ENCODE measurements at regions not wholly inside any gene's neighbourhood (a gene's known extent, or its start where the extent isn't known, plus 50 kb on each side); places are given as distances from the start of the nearest gene placed in this dataset.

GRCh38 chr6:14934844-14935243 is 311.0 kb upstream of the JARID2 start:
- DNase-seq: no peak
- H3K9me2 ChIP-seq: no peaks in the 10 kb centered on the region
- H3K9ac ChIP-seq: no peak overlapping the region
- no peak overlapping the region for H3K27ac ChIP-seq (ENCODE audit: low read depth in 2 of 2, low read length in 1 of 2)
- no peaks in the 10 kb centered on the region for H3K79me2 ChIP-seq (ENCODE audit: insufficient read depth)
- ChIA-PET POLR2A (no interaction called here), CTCF (no interaction called here)
- H3K36me3 ChIP-seq (replicated peaks in 1 of 2; ENCODE audit: control insufficient read depth in 1 of 2, insufficient read depth in 2 of 2, low read length in 1 of 2): no peaks in the 10 kb centered on the region
- no peaks in the 10 kb centered on the region for H4K20me1 ChIP-seq (ENCODE audit: insufficient read depth)
- no peak overlapping the region for H2AFZ ChIP-seq (ENCODE audit: low read depth)
- no peaks in the 10 kb centered on the region for H3K9me3 ChIP-seq
- no peak overlapping the region for H3K4me3 ChIP-seq (ENCODE audit: low read depth in 2 of 2, low read length in 1 of 2)
- H3K27me3 ChIP-seq (ENCODE audit: insufficient read depth): no peaks in the 10 kb centered on the region
- 22% methylated on average over 4 of the region's 4 CpGs for WGBS (ENCODE audit: low lambda C conversion rate)
- no peaks in the 10 kb centered on the region for H3F3A ChIP-seq (replicated peaks; ENCODE audit: insufficient read depth)
- no peak overlapping the region for H3K4me2 ChIP-seq
- no peaks in the 10 kb centered on the region for H3K4me1 ChIP-seq (ENCODE audit: control insufficient read depth in 1 of 2, insufficient read depth in 2 of 2, low read depth in 1 of 2, low read length in 1 of 2)
- TF ChIP-seq NFIC (IDR thresholded peaks at IDR 0.05; ENCODE audit: borderline replicate concordance) (no peak), MAX (IDR thresholded peaks at IDR 0.05; ENCODE audit: low read depth) (no peak), NRF1 (IDR thresholded peaks at IDR 0.05; ENCODE audit: low read depth, low read length) (no peak), IRF3 (IDR thresholded peaks at IDR 0.05; ENCODE audit: low read depth, low read length) (no peak), CHD2 (IDR thresholded peaks at IDR 0.05; ENCODE audit: low read length, partially characterized antibody) (no peak), FOXM1 (IDR thresholded peaks at IDR 0.05; ENCODE audit: low read depth) (no peak), RFX5 (IDR thresholded peaks at IDR 0.05; ENCODE audit: low read length) (no peak)

GRCh38 chr6:14936861-14937260 is 309.0 kb upstream of the JARID2 start:
- Histone ChIP-seq H3K27ac (ENCODE audit: low read depth in 2 of 2, low read length in 1 of 2) (no peak overlapping the region), H3K79me2 (ENCODE audit: insufficient read depth) (no peaks in the 10 kb centered on the region), H3K9ac (no peak overlapping the region), H2AFZ (ENCODE audit: low read depth) (no peak overlapping the region), H3K4me2 (no peak overlapping the region), H3K4me3 (ENCODE audit: low read depth in 2 of 2, low read length in 1 of 2) (no peak overlapping the region), H3K9me3 (no peaks in the 10 kb centered on the region), H3F3A (replicated peaks; ENCODE audit: insufficient read depth) (no peaks in the 10 kb centered on the region), H4K20me1 (ENCODE audit: insufficient read depth) (no peaks in the 10 kb centered on the region), H3K36me3 (replicated peaks in 1 of 2; ENCODE audit: control insufficient read depth in 1 of 2, insufficient read depth in 2 of 2, low read length in 1 of 2) (no peaks in the 10 kb centered on the region), H3K9me2 (no peaks in the 10 kb centered on the region), H3K27me3 (ENCODE audit: insufficient read depth) (no peaks in the 10 kb centered on the region), H3K4me1 (ENCODE audit: control insufficient read depth in 1 of 2, insufficient read depth in 2 of 2, low read depth in 1 of 2, low read length in 1 of 2) (no peaks in the 10 kb centered on the region)
- TF ChIP-seq GABPA (IDR thresholded peaks at IDR 0.05; ENCODE audit: low read depth) (no peak), RAD21 (IDR thresholded peaks at IDR 0.05; ENCODE audit: low read length) (no peak), NFIC (IDR thresholded peaks at IDR 0.05; ENCODE audit: borderline replicate concordance) (no peak)
- 56% methylated on average over 2 of the region's 2 CpGs for WGBS (ENCODE audit: low lambda C conversion rate)
- no peak for DNase-seq
- ChIA-PET POLR2A (no interaction called here), CTCF (no interaction called here)

GRCh38 chr6:14943116-14943515 is 302.8 kb upstream of the JARID2 start:
- 59% methylated on average over 3 of the region's 3 CpGs for WGBS (ENCODE audit: low lambda C conversion rate)
- POLR2A ChIA-PET: no interaction called here
- H3K27ac ChIP-seq (ENCODE audit: low read depth in 2 of 2, low read length in 1 of 2): no peak overlapping the region
- TF ChIP-seq CHD2 (IDR thresholded peaks at IDR 0.05; ENCODE audit: low read length, partially characterized antibody) (no peak), RXRA (IDR thresholded peaks at IDR 0.05; ENCODE audit: borderline replicate concordance, low read depth) (no peak), POLR2AphosphoS5 (IDR thresholded peaks at IDR 0.05; ENCODE audit: low read depth, low read length) (no peak), NRF1 (IDR thresholded peaks at IDR 0.05; ENCODE audit: low read depth, low read length) (no peak), FOXM1 (IDR thresholded peaks at IDR 0.05; ENCODE audit: low read depth) (no peak), EP300 (IDR thresholded peaks at IDR 0.05; ENCODE audit: borderline replicate concordance in 1 of 2, low read depth in 1 of 2, low read length in 1 of 2) (no peak), RAD21 (IDR thresholded peaks at IDR 0.05; ENCODE audit: low read length) (no peak), USF1 (IDR thresholded peaks at IDR 0.05; ENCODE audit: borderline replicate concordance, low read depth) (no peak), CTCF (IDR thresholded peaks at IDR 0.05) (no peak), JUND (IDR thresholded peaks at IDR 0.05) (no peak), SIN3A (IDR thresholded peaks at IDR 0.05; ENCODE audit: borderline replicate concordance, low read depth, low read length) (no peak)

More at GRCh38 chr6:14943116-14943515, 302.8 kb upstream of the JARID2 start:
- CTCF ChIA-PET: no interaction called here
- Histone ChIP-seq H3F3A (replicated peaks; ENCODE audit: insufficient read depth) (no peaks in the 10 kb centered on the region), H3K79me2 (ENCODE audit: insufficient read depth) (no peaks in the 10 kb centered on the region), H3K9me3 (no peaks in the 10 kb centered on the region), H3K4me2 (no peak overlapping the region), H3K36me3 (replicated peaks in 1 of 2; ENCODE audit: control insufficient read depth in 1 of 2, insufficient read depth in 2 of 2, low read length in 1 of 2) (no peaks in the 10 kb centered on the region), H3K9ac (no peak overlapping the region), H3K4me1 (ENCODE audit: control insufficient read depth in 1 of 2, insufficient read depth in 2 of 2, low read depth in 1 of 2, low read length in 1 of 2) (no peaks in the 10 kb centered on the region), H3K4me3 (ENCODE audit: low read depth in 2 of 2, low read length in 1 of 2) (no peak overlapping the region), H2AFZ (ENCODE audit: low read depth) (no peak overlapping the region), H3K27me3 (ENCODE audit: insufficient read depth) (no peaks in the 10 kb centered on the region), H4K20me1 (ENCODE audit: insufficient read depth) (no peaks in the 10 kb centered on the region), H3K9me2 (no peaks in the 10 kb centered on the region)
- DNase-seq: no peak

All from SK-N-SH (cell line).